WTC11 (cell line): ENCODE measurements at regions not wholly inside any gene's neighbourhood (a gene's known extent, or its start where the extent isn't known, plus 50 kb on each side); places are given as distances from the start of the nearest gene placed in this dataset.

ENCODE experiments used
- ATAC-seq: fragments of 200-7000 bp; cut with Tn5 transposase; 2 replicates; pipeline ENCODE4 v1.10.0; 2021; ENCODE audit warnings: mild to moderate bottlenecking, moderate library complexity
- CTCF ChIA-PET: fragments of 300-600 bp; sonication (Branson Sonifier 250); formaldehyde crosslinking; loops from one replicate; lab custom pipeline; 2021; ENCODE audit warnings: antibody characterized with exemption; lab: Charles Lee
- POLR2A ChIA-PET: fragments of 350-600 bp; sonication (Branson Sonifier 250); formaldehyde crosslinking; loops from one replicate; lab custom pipeline; 2021; ENCODE audit warnings: antibody characterized with exemption; lab: Charles Lee
- DNase-seq: peaks from one replicate; pipeline ENCODE4 v3.0.0; 2021; ENCODE audit warnings: low spot score
- H3K27ac Mint-ChIP-seq: 2 replicates; pipeline ENCODE4 v1.8.0; 2021; ENCODE audit warnings: mixed read lengths
- H3K27me3 Mint-ChIP-seq: 2 replicates; pipeline ENCODE4 v1.8.0; 2021; ENCODE audit warnings: low read depth, mild to moderate bottlenecking, moderate library complexity, mixed read lengths
- H3K36me3 Mint-ChIP-seq: 2 replicates; pipeline ENCODE4 v1.8.0; 2021; ENCODE audit warnings: mixed read lengths
- H3K4me1 Mint-ChIP-seq: 2 replicates; pipeline ENCODE4 v1.8.0; 2022; ENCODE audit warnings: mixed read lengths
- H3K4me3 Mint-ChIP-seq: 2 replicates; pipeline ENCODE4 v1.8.0; 2021; ENCODE audit warnings: mild to moderate bottlenecking, moderate library complexity, mixed read lengths
- H3K9me3 Mint-ChIP-seq: 2 replicates; pipeline ENCODE4 v1.8.0; 2021; ENCODE audit warnings: mixed read lengths
- GRHL2 ChIP-seq: fragments of 250-450 bp; sonication (Bioruptor Pico); IDR thresholded peaks from 2 replicates; pipeline ENCODE4 v1.8.0; 2022; ENCODE audit warnings: mild to moderate bottlenecking, moderate library complexity; ENCODE audit not compliant: insufficient replicate concordance, severe bottlenecking
- JUN ChIP-seq: sonication (generic); formaldehyde crosslinking; IDR thresholded peaks from 2 replicates; pipeline ENCODE4 v1.8.0; 2023; ENCODE audit warnings: mild to moderate bottlenecking, missing genetic modification reagents
- KAT7 ChIP-seq: sonication (generic); formaldehyde crosslinking; IDR thresholded peaks from 2 replicates; pipeline ENCODE4 v1.8.1; 2023; ENCODE audit warnings: missing genetic modification reagents, mild to moderate bottlenecking, borderline replicate concordance
- NFYB ChIP-seq: sonication (generic); formaldehyde crosslinking; conservative IDR thresholded peaks from 2 replicates; pipeline ENCODE4 v1.8.0; 2022; ENCODE audit warnings: low read depth, missing genetic modification reagents
- NR2C2 ChIP-seq: sonication (generic); formaldehyde crosslinking; IDR thresholded peaks from 2 replicates; pipeline ENCODE4 v1.8.0; 2022; ENCODE audit warnings: mild to moderate bottlenecking, missing genetic modification reagents
- NR3C1 ChIP-seq: sonication (generic); formaldehyde crosslinking; conservative IDR thresholded peaks from 2 replicates; pipeline ENCODE4 v1.8.1; 2023; ENCODE audit warnings: low read depth, mild to moderate bottlenecking, missing genetic modification reagents
- OVOL2 ChIP-seq: fragments of 250-450 bp; sonication (Bioruptor Pico); IDR thresholded peaks from 2 replicates; pipeline ENCODE4 v1.9.0; 2021; ENCODE audit warnings: mild to moderate bottlenecking, borderline replicate concordance
- PRRX2 ChIP-seq: fragments of 250-450 bp; sonication (Bioruptor Pico); IDR thresholded peaks from 2 replicates; pipeline ENCODE4 v1.8.0; 2021; ENCODE audit warnings: mild to moderate bottlenecking
- SMAD3 ChIP-seq: sonication (generic); formaldehyde crosslinking; IDR thresholded peaks from 2 replicates; pipeline ENCODE4 v1.8.0; 2022; ENCODE audit warnings: missing genetic modification reagents, mild to moderate bottlenecking, borderline replicate concordance
- ZNF219 ChIP-seq: sonication (generic); formaldehyde crosslinking; IDR thresholded peaks from 2 replicates; pipeline ENCODE4 v1.8.0; 2023; ENCODE audit warnings: missing genetic modification reagents, mild to moderate bottlenecking, borderline replicate concordance
- ZNF232 ChIP-seq: sonication (generic); formaldehyde crosslinking; IDR thresholded peaks from 2 replicates; pipeline ENCODE4 v1.8.0; 2022; ENCODE audit warnings: mild to moderate bottlenecking, missing genetic modification reagents
- ZNF263 ChIP-seq: sonication (generic); formaldehyde crosslinking; IDR thresholded peaks from 2 replicates; pipeline ENCODE4 v1.8.1; 2022; ENCODE audit warnings: low read depth, mild to moderate bottlenecking, moderate library complexity, missing genetic modification reagents
- TF ChIP-seq, protein P1 (sequence below): fragments of 250-450 bp; sonication (Bioruptor Pico); IDR thresholded peaks from 2 replicates; pipeline ENCODE4 v1.9.0; 2021; ENCODE audit warnings: moderate library complexity, mild to moderate bottlenecking, inconsistent platforms, borderline replicate concordance
- TF ChIP-seq, protein P2 (sequence below): sonication (generic); formaldehyde crosslinking; IDR thresholded peaks from 2 replicates; pipeline ENCODE4 v1.8.1; 2023; ENCODE audit warnings: mild to moderate bottlenecking, missing genetic modification reagents
- TF ChIP-seq, protein P3 (sequence below): sonication (generic); formaldehyde crosslinking; IDR thresholded peaks from 2 replicates; pipeline ENCODE4 v1.8.0; 2022; ENCODE audit warnings: mild to moderate bottlenecking, missing genetic modification reagents
- TF ChIP-seq, protein P4 (sequence below): sonication (generic); formaldehyde crosslinking; IDR thresholded peaks from 2 replicates; pipeline ENCODE4 v1.8.0; 2023; ENCODE audit warnings: mild to moderate bottlenecking, missing genetic modification reagents
- TF ChIP-seq, protein P5 (sequence below): sonication (generic); formaldehyde crosslinking; IDR thresholded peaks from 2 replicates; pipeline ENCODE4 v1.8.0; 2023; ENCODE audit warnings: missing genetic modification reagents
- TF ChIP-seq, protein P6 (sequence below): sonication (generic); formaldehyde crosslinking; IDR thresholded peaks from 2 replicates; pipeline ENCODE4 v1.8.0; 2023; ENCODE audit warnings: missing genetic modification reagents, mild to moderate bottlenecking, borderline replicate concordance
- TF ChIP-seq, protein P7 (sequence below): sonication (generic); formaldehyde crosslinking; IDR thresholded peaks from 2 replicates; pipeline ENCODE4 v1.8.1; 2023; ENCODE audit warnings: mild to moderate bottlenecking, missing genetic modification reagents
- TF ChIP-seq, protein P8 (sequence below): sonication (generic); formaldehyde crosslinking; IDR thresholded peaks from 2 replicates; pipeline ENCODE4 v1.8.1; 2023; ENCODE audit warnings: mild to moderate bottlenecking, missing genetic modification reagents, moderate library complexity
- TF ChIP-seq, protein P9 (sequence below): sonication (generic); formaldehyde crosslinking; IDR thresholded peaks from 2 replicates; pipeline ENCODE4 v1.8.1; 2022; ENCODE audit warnings: low read depth, mild to moderate bottlenecking, moderate library complexity, missing genetic modification reagents, borderline replicate concordance

DNA sequence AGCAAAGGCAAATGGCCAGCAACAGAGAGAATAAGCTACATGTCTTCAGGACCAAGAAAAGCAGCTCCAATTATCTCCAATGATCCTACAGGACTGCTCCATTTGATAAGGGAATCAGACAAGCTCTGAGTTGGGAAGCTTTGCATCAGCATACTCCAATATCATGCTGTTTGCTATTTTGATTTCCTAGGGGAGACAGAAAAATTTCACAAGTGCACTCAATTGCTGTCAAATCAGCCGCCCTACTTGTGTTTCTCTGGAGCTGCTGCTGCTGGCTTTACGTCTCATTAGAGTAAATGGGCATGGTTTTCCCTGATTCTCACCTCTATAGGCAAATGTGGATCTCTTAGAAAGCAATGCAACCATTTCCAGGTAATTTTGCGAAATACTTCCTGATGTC, 201.7 kb downstream of the PRELID2 start (continued):
- TF ChIP-seq OVOL2 (CRISPR knock-in tag) (no peak), ZNF219 (CRISPR knock-in tag) (no peak), NR2C2 (no peak), SMAD3 (CRISPR knock-in tag) (no peak)
- TF ChIP-seq, protein P1, sequence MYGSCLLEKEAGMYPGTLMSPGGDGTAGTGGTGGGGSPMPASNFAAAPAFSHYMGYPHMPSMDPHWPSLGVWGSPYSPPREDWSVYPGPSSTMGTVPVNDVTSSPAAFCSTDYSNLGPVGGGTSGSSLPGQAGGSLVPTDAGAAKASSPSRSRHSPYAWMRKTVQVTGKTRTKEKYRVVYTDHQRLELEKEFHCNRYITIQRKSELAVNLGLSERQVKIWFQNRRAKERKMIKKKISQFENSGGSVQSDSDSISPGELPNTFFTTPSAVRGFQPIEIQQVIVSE (CRISPR knock-in tag) = no peak
- TF ChIP-seq, protein P2, sequence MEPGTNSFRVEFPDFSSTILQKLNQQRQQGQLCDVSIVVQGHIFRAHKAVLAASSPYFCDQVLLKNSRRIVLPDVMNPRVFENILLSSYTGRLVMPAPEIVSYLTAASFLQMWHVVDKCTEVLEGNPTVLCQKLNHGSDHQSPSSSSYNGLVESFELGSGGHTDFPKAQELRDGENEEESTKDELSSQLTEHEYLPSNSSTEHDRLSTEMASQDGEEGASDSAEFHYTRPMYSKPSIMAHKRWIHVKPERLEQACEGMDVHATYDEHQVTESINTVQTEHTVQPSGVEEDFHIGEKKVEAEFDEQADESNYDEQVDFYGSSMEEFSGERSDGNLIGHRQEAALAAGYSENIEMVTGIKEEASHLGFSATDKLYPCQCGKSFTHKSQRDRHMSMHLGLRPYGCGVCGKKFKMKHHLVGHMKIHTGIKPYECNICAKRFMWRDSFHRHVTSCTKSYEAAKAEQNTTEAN (CRISPR knock-in tag) = no peak

DNA sequence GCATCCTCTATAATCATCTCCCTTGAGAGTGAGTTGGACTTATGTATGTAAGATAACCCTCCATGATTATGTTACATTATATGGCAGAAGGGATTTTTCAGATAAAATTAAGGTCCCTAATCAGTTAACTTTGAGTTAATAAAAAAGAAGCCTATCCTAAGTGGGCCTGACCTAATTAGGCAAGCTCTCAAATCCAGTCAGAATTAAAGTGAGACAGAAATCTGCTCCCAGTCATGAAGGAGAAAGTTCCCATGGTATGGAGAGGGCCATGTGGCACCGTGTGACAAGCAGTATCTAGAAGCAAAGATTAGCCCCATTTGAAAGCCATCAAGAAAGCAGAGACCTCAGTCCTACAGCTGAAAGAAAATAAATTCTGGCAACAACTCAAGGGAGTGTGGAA, 202.4 kb downstream of the PRELID2 start:
- DNase-seq = no peak
- TF ChIP-seq NR3C1 (CRISPR knock-in tag) = no peak
- TF ChIP-seq, protein P3, sequence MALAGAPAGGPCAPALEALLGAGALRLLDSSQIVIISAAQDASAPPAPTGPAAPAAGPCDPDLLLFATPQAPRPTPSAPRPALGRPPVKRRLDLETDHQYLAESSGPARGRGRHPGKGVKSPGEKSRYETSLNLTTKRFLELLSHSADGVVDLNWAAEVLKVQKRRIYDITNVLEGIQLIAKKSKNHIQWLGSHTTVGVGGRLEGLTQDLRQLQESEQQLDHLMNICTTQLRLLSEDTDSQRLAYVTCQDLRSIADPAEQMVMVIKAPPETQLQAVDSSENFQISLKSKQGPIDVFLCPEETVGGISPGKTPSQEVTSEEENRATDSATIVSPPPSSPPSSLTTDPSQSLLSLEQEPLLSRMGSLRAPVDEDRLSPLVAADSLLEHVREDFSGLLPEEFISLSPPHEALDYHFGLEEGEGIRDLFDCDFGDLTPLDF (CRISPR knock-in tag) = no peak
- no peak for TF ChIP-seq NFYB (CRISPR knock-in tag)
- TF ChIP-seq, protein P4, sequence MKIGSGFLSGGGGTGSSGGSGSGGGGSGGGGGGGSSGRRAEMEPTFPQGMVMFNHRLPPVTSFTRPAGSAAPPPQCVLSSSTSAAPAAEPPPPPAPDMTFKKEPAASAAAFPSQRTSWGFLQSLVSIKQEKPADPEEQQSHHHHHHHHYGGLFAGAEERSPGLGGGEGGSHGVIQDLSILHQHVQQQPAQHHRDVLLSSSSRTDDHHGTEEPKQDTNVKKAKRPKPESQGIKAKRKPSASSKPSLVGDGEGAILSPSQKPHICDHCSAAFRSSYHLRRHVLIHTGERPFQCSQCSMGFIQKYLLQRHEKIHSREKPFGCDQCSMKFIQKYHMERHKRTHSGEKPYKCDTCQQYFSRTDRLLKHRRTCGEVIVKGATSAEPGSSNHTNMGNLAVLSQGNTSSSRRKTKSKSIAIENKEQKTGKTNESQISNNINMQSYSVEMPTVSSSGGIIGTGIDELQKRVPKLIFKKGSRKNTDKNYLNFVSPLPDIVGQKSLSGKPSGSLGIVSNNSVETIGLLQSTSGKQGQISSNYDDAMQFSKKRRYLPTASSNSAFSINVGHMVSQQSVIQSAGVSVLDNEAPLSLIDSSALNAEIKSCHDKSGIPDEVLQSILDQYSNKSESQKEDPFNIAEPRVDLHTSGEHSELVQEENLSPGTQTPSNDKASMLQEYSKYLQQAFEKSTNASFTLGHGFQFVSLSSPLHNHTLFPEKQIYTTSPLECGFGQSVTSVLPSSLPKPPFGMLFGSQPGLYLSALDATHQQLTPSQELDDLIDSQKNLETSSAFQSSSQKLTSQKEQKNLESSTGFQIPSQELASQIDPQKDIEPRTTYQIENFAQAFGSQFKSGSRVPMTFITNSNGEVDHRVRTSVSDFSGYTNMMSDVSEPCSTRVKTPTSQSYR (CRISPR knock-in tag) = no peak
- TF ChIP-seq, protein P5, sequence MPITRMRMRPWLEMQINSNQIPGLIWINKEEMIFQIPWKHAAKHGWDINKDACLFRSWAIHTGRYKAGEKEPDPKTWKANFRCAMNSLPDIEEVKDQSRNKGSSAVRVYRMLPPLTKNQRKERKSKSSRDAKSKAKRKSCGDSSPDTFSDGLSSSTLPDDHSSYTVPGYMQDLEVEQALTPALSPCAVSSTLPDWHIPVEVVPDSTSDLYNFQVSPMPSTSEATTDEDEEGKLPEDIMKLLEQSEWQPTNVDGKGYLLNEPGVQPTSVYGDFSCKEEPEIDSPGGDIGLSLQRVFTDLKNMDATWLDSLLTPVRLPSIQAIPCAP = no peak
- TF ChIP-seq, protein P6, sequence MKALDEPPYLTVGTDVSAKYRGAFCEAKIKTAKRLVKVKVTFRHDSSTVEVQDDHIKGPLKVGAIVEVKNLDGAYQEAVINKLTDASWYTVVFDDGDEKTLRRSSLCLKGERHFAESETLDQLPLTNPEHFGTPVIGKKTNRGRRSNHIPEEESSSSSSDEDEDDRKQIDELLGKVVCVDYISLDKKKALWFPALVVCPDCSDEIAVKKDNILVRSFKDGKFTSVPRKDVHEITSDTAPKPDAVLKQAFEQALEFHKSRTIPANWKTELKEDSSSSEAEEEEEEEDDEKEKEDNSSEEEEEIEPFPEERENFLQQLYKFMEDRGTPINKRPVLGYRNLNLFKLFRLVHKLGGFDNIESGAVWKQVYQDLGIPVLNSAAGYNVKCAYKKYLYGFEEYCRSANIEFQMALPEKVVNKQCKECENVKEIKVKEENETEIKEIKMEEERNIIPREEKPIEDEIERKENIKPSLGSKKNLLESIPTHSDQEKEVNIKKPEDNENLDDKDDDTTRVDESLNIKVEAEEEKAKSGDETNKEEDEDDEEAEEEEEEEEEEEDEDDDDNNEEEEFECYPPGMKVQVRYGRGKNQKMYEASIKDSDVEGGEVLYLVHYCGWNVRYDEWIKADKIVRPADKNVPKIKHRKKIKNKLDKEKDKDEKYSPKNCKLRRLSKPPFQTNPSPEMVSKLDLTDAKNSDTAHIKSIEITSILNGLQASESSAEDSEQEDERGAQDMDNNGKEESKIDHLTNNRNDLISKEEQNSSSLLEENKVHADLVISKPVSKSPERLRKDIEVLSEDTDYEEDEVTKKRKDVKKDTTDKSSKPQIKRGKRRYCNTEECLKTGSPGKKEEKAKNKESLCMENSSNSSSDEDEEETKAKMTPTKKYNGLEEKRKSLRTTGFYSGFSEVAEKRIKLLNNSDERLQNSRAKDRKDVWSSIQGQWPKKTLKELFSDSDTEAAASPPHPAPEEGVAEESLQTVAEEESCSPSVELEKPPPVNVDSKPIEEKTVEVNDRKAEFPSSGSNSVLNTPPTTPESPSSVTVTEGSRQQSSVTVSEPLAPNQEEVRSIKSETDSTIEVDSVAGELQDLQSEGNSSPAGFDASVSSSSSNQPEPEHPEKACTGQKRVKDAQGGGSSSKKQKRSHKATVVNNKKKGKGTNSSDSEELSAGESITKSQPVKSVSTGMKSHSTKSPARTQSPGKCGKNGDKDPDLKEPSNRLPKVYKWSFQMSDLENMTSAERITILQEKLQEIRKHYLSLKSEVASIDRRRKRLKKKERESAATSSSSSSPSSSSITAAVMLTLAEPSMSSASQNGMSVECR (CRISPR knock-in tag) = no peak
- TF ChIP-seq, protein P7, sequence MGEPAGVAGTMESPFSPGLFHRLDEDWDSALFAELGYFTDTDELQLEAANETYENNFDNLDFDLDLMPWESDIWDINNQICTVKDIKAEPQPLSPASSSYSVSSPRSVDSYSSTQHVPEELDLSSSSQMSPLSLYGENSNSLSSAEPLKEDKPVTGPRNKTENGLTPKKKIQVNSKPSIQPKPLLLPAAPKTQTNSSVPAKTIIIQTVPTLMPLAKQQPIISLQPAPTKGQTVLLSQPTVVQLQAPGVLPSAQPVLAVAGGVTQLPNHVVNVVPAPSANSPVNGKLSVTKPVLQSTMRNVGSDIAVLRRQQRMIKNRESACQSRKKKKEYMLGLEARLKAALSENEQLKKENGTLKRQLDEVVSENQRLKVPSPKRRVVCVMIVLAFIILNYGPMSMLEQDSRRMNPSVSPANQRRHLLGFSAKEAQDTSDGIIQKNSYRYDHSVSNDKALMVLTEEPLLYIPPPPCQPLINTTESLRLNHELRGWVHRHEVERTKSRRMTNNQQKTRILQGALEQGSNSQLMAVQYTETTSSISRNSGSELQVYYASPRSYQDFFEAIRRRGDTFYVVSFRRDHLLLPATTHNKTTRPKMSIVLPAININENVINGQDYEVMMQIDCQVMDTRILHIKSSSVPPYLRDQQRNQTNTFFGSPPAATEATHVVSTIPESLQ (CRISPR knock-in tag) = no peak
- TF ChIP-seq JUN (CRISPR knock-in tag) = no peak
- no peak for TF ChIP-seq NR2C2
- TF ChIP-seq, protein P8, sequence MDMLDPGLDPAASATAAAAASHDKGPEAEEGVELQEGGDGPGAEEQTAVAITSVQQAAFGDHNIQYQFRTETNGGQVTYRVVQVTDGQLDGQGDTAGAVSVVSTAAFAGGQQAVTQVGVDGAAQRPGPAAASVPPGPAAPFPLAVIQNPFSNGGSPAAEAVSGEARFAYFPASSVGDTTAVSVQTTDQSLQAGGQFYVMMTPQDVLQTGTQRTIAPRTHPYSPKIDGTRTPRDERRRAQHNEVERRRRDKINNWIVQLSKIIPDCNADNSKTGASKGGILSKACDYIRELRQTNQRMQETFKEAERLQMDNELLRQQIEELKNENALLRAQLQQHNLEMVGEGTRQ (CRISPR knock-in tag) = no peak
- no peak for TF ChIP-seq ZNF263 (CRISPR knock-in tag)
- no peak for TF ChIP-seq OVOL2 (CRISPR knock-in tag)
- no peak for TF ChIP-seq PRRX2 (CRISPR knock-in tag)
- no peak for TF ChIP-seq KAT7 (CRISPR knock-in tag)
- TF ChIP-seq, protein P9, sequence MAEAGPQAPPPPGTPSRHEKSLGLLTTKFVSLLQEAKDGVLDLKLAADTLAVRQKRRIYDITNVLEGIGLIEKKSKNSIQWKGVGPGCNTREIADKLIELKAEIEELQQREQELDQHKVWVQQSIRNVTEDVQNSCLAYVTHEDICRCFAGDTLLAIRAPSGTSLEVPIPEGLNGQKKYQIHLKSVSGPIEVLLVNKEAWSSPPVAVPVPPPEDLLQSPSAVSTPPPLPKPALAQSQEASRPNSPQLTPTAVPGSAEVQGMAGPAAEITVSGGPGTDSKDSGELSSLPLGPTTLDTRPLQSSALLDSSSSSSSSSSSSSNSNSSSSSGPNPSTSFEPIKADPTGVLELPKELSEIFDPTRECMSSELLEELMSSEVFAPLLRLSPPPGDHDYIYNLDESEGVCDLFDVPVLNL (CRISPR knock-in tag) = no peak
- no peak for TF ChIP-seq ZNF232 (CRISPR knock-in tag)
- TF ChIP-seq GRHL2 (CRISPR knock-in tag) = no peak
- no peak for ATAC-seq
- H3K4me3 Mint-ChIP-seq = no peak overlapping the region
- ChIA-PET CTCF (no interaction called here), POLR2A (no interaction called here)
- peaks cover 15% of the 10 kb centered on the region for H3K4me1 Mint-ChIP-seq
- H3K27ac Mint-ChIP-seq = peak overlapping the region; percentile 34; the same call in 1 of the 2 replicates
- H3K36me3 Mint-ChIP-seq = no peaks in the 10 kb centered on the region
- no peaks in the 10 kb centered on the region for H3K9me3 Mint-ChIP-seq
- no peaks in the 10 kb centered on the region for H3K27me3 Mint-ChIP-seq
